CD14-positive monocyte (primary cell): ENCODE measurements at regions not wholly inside any gene's neighbourhood (a gene's known extent, or its start where the extent isn't known, plus 50 kb on each side); places are given as distances from the start of the nearest gene placed in this dataset.

ENCODE experiments used
- DNase-seq, 3 donors: peaks; one replicate each; pipeline ENCODE4 v3.0.0-alpha.2; 2011 to 2022
- H2AFZ ChIP-seq: 2 replicates; pipeline ENCODE4 v1.6.0; 2012; ENCODE audit warnings: mild to moderate bottlenecking, low read depth, low read length, inconsistent platforms; ENCODE audit not compliant: insufficient read depth, poor library complexity, severe bottlenecking
- H3K27ac ChIP-seq, 2 donors: 1 replicate in 1 of 2; 2 replicates in 1 of 2; pipeline ENCODE4 v1.5.1; 2012 to 2013; ENCODE audit warnings: low read length in 2 of 2, control low read depth in 1 of 2, inconsistent platforms in 1 of 2, low read depth in 1 of 2, mild to moderate bottlenecking in 1 of 2
- H3K27me3 ChIP-seq, 2 donors: one replicate each; pipeline versions ENCODE4 v1.6.0 to v1.6.1; 2011 to 2013; ENCODE audit warnings: low read length in 2 of 2; ENCODE audit not compliant: control insufficient read depth in 2 of 2, insufficient read depth in 2 of 2
- H3K36me3 ChIP-seq, 2 donors: replicated peaks in 1 of 2; 1 replicate in 1 of 2; 2 replicates in 1 of 2; pipeline versions ENCODE4 v1.5.1 to v1.6.1; 2012 to 2013; ENCODE audit warnings: low read length in 2 of 2, control low read depth in 1 of 2, inconsistent platforms in 1 of 2, mild to moderate bottlenecking in 1 of 2; ENCODE audit not compliant: insufficient read depth in 2 of 2, control insufficient read depth in 1 of 2
- H3K4me1 ChIP-seq, 2 donors: 1 replicate in 1 of 2; 2 replicates in 1 of 2; pipeline versions ENCODE4 v1.5.1 to v1.6.1; 2012 to 2013; ENCODE audit warnings: low read length in 2 of 2, control low read depth in 1 of 2, inconsistent platforms in 1 of 2, mild to moderate bottlenecking in 1 of 2, moderate library complexity in 1 of 2; ENCODE audit not compliant: insufficient read depth in 2 of 2, control insufficient read depth in 1 of 2
- H3K4me2 ChIP-seq: replicated peaks from 2 replicates; pipeline ENCODE3; 2012; ENCODE audit warnings: low read length, moderate library complexity, mild to moderate bottlenecking; ENCODE audit not compliant: poor library complexity, severe bottlenecking; ENCODE audit errors: extremely low read depth
- H3K4me3 ChIP-seq, 3 experiments: fragments of 200-600 bp in 1 of 3; sonication (generic) in 1 of 3; replicated peaks in 1 of 3; 1 replicate in 2 of 3; 2 replicates in 1 of 3; pipeline ENCODE4 v1.5.1; 2011 to 2013; ENCODE audit warnings: low read length in 3 of 3, mild to moderate bottlenecking in 3 of 3, control low read depth in 2 of 3, low read depth in 2 of 3, inconsistent platforms in 1 of 3, moderate library complexity in 1 of 3
- H3K79me2 ChIP-seq: 2 replicates; pipeline ENCODE4 v1.6.0; 2012; ENCODE audit warnings: mild to moderate bottlenecking, control low read depth, inconsistent platforms, low read length, moderate library complexity; ENCODE audit not compliant: insufficient read depth
- H3K9ac ChIP-seq: 2 replicates; pipeline ENCODE4 v1.6.0; 2017; ENCODE audit warnings: low read length, mild to moderate bottlenecking; ENCODE audit not compliant: insufficient read depth, poor library complexity, severe bottlenecking
- H3K9me3 ChIP-seq, 2 donors: replicated peaks in 1 of 2; 1 replicate in 1 of 2; 2 replicates in 1 of 2; pipeline versions ENCODE4 v1.5.1 to v1.6.1; 2012 to 2013; ENCODE audit warnings: low read length in 2 of 2, control low read depth in 1 of 2; ENCODE audit not compliant: control insufficient read depth in 1 of 2, insufficient read depth in 1 of 2
- H4K20me1 ChIP-seq: 2 replicates; pipeline ENCODE4 v1.6.0; 2012; ENCODE audit warnings: mild to moderate bottlenecking, low read length, control low read depth, moderate library complexity; ENCODE audit not compliant: insufficient read depth
- H3K27ac Mint-ChIP-seq, 7 donors: one replicate each; pipeline ENCODE4 v1.8.0; 2020; ENCODE audit warnings: mild to moderate bottlenecking in 7 of 7, mixed read lengths in 7 of 7, moderate library complexity in 6 of 7, inconsistent platforms in 2 of 7
- H3K27me3 Mint-ChIP-seq, 3 donors: one replicate each; pipeline ENCODE4 v1.8.0; 2021 to 2022; ENCODE audit warnings: low read depth in 3 of 3, mild to moderate bottlenecking in 3 of 3, mixed read lengths in 3 of 3, moderate library complexity in 3 of 3, inconsistent platforms in 1 of 3
- H3K36me3 Mint-ChIP-seq, 2 donors: one replicate each; pipeline ENCODE4 v1.8.0; 2020; ENCODE audit warnings: mixed read lengths in 2 of 2, inconsistent platforms in 1 of 2, mild to moderate bottlenecking in 1 of 2
- H3K4me1 Mint-ChIP-seq: one replicate; pipeline ENCODE4 v1.8.0; 2020; ENCODE audit warnings: mild to moderate bottlenecking, mixed read lengths
- H3K4me3 Mint-ChIP-seq, 2 donors: one replicate each; pipeline ENCODE4 v1.8.0; 2020; ENCODE audit warnings: mild to moderate bottlenecking in 2 of 2, mixed read lengths in 2 of 2, moderate library complexity in 1 of 2
- H3K9me3 Mint-ChIP-seq, 7 donors: one replicate each; pipeline ENCODE4 v1.8.0; 2020 to 2022; ENCODE audit warnings: mixed read lengths in 7 of 7, mild to moderate bottlenecking in 6 of 7, moderate library complexity in 6 of 7, inconsistent platforms in 2 of 7
- WGBS: methylation state at CpG from one replicate; pipeline ENCODE4 v1.1.5; 2013; ENCODE audit warnings: missing lambda C conversion rate; ENCODE audit not compliant: insufficient coverage; 5-methylcytosine and 5-hydroxymethylcytosine counted together
- intact Hi-C, 2 donors: fragments of 100-400 bp; cut with micrococcal nuclease; formaldehyde crosslinking; loops; one replicate each; pipeline versions ENCODE4 v1.15.0 to v1.15.1; 2023
- TF ChIP-seq, protein P1 (sequence below): fragments of 200-600 bp; IDR thresholded peaks from one replicate; pipeline ENCODE4 v1.8.0; 2022; ENCODE audit warnings: antibody characterized with exemption, mild to moderate bottlenecking

GRCh38 chr6:87828044-87828443 lies 126.0 kb upstream of the AKIRIN2 start:
- Mint-ChIP-seq H3K27me3 (no peaks in the 10 kb centered on the region), H3K4me3 (no peak overlapping the region), H3K27ac (peak overlapping the region in 2 of 7 donors; percentile 33 to 61), H3K36me3 (peaks cover 0 to 3% of the 10 kb centered on the region in 2 donors), H3K9me3 (peaks cover 0 to 7% (median 2%) of the 10 kb centered on the region in 7 donors), H3K4me1 (peaks cover 52% of the 10 kb centered on the region)
- Histone ChIP-seq H3K9me3 (no peaks in the 10 kb centered on the region), H3K4me1 (peaks cover 45 to 61% of the 10 kb centered on the region in 2 donors), H3K4me3 (no peak overlapping the region), H3K79me2 (no peaks in the 10 kb centered on the region), H2AFZ (no peak overlapping the region), H3K36me3 (no peaks in the 10 kb centered on the region), H3K27me3 (no peaks in the 10 kb centered on the region), H4K20me1 (no peaks in the 10 kb centered on the region), H3K9ac (no peak overlapping the region), H3K27ac (no peak overlapping the region), H3K4me2 (no peak overlapping the region)
- intact Hi-C loops: loop anchor here in 1 of 2 donors (5.0 to 10.0 kb wide), 2 partner anchors 103 to 131 kb away; no protein-coding TSS in a partner anchor
- DNase-seq: no peak
- WGBS: 94% methylated on average over 3 of the region's 3 CpGs
- TF ChIP-seq, protein P1, sequence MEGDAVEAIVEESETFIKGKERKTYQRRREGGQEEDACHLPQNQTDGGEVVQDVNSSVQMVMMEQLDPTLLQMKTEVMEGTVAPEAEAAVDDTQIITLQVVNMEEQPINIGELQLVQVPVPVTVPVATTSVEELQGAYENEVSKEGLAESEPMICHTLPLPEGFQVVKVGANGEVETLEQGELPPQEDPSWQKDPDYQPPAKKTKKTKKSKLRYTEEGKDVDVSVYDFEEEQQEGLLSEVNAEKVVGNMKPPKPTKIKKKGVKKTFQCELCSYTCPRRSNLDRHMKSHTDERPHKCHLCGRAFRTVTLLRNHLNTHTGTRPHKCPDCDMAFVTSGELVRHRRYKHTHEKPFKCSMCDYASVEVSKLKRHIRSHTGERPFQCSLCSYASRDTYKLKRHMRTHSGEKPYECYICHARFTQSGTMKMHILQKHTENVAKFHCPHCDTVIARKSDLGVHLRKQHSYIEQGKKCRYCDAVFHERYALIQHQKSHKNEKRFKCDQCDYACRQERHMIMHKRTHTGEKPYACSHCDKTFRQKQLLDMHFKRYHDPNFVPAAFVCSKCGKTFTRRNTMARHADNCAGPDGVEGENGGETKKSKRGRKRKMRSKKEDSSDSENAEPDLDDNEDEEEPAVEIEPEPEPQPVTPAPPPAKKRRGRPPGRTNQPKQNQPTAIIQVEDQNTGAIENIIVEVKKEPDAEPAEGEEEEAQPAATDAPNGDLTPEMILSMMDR: no peak

GRCh38 chr6:87827346-87827745 lies 125.3 kb upstream of the AKIRIN2 start:
- Histone ChIP-seq H3K27me3 (no peaks in the 10 kb centered on the region), H3K4me1 (peaks cover 43 to 58% of the 10 kb centered on the region in 2 donors), H3K4me3 (no peak overlapping the region), H3K36me3 (no peaks in the 10 kb centered on the region), H3K27ac (no peak overlapping the region), H3K9ac (no peak overlapping the region), H4K20me1 (no peaks in the 10 kb centered on the region), H3K9me3 (no peaks in the 10 kb centered on the region), H3K4me2 (no peak overlapping the region), H3K79me2 (no peaks in the 10 kb centered on the region), H2AFZ (no peak overlapping the region)
- TF ChIP-seq, protein P1: no peak
- Mint-ChIP-seq H3K4me3 (no peak overlapping the region), H3K36me3 (peaks cover 0 to 3% of the 10 kb centered on the region in 2 donors), H3K4me1 (peaks cover 49% of the 10 kb centered on the region), H3K9me3 (peaks cover 0 to 7% (median 2%) of the 10 kb centered on the region in 7 donors), H3K27ac (peak overlapping the region in 2 of 7 donors; percentile 33 to 46), H3K27me3 (no peaks in the 10 kb centered on the region)
- DNase-seq: no peak
- intact Hi-C loops: loop anchor here in 1 of 2 donors (5.0 to 10.0 kb wide), 2 partner anchors 103 to 130 kb away; no protein-coding TSS in a partner anchor
- WGBS: 100% methylated on average over 1 of the region's 6 CpGs
